Activated naive CD4-positive, alpha-beta T cell (primary cell): ENCODE measurements at regions not wholly inside any gene's neighbourhood (a gene's known extent, or its start where the extent isn't known, plus 50 kb on each side); places are given as distances from the start of the nearest gene placed in this dataset.

Experiments
- DNase-seq, 4 experiments: peaks; one replicate each; lab custom pipeline; 2025; lab: John Stamatoyannopoulos, UW

DNA sequence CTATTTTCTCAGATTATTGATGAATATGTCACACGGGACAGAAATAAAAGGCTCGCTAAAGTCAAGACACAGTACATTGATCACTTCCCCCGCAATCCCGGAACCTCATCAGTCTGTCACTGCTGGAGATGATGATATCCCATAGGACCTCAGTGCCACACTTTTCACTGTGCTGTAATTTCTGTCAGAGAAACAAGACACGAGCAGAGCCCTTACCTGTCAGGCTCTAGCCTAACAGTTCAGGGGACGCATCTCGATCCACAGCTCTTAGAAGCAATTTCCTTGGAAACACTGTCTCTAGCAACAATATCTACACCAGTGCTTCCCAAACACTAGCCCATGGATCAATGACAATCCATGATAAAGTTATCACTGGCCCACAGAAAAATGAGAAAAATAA is 140.0 kb downstream of the GRIN2B start:
- DNase-seq: no peak

DNA sequence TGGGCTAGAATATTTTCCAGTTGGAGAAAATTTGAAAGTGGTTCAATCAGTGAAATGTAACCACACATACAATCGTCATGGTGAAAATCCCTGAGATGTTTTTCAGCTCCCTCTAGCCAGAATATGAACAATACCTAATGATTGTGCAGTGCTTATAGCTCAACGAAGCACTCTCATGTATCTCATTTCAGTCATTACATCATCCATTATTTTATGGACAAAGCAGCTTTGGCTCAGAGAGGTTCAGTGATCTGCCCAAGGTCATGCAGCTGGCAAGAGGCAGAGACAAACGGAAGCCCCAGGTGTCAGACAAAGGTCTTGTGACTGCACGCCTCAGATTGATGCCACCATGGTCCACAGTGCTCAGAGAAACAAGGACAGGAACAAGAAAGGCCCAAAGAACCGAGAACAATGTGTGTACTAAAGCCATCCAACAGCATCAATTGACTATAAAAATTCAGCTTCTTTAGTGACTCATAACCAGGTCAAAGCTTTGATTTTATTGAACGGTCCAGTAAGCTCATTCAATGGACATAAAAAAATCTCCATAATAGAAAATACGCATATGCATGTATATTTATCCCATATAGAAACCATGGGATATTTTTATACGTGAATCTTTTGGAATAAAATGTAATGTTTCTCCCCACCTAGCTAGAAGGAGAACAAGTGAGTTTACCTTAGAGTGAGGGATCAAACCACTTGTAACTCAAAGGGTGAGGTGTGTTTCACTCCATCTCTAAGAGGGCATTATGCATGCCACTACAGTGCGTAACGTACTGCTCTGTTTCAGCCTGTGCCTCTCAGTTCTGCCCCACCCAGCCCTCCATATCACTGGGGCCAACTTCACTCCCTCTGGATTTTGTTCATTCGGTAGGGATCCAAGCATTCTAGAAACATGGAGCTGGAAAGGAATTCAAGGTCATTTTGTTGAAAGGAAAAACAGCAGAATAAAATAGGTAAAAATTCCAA is 141.8 kb downstream of the GRIN2B start:
- DNase-seq: no peak

DNA sequence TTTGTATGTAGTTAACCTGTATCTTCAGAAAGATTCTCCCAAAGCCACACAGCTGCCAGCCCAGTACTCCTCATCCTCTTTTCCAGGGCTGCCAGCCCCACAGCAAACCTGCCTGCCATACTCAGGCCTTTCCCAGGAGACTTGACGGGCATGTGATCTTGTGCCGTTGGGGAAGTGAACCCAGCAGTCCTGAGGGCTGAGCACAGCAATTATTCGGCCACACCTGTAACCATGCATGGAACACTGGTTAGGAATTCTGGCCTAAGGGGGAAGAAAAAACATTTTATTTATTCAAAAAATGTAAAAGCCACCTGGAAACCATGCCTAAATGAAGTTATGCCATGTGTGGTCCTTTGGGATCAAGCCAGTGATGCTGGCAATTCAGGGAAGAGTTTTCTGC is 145.3 kb downstream of the GRIN2B start:
- DNase-seq: no peak

DNA sequence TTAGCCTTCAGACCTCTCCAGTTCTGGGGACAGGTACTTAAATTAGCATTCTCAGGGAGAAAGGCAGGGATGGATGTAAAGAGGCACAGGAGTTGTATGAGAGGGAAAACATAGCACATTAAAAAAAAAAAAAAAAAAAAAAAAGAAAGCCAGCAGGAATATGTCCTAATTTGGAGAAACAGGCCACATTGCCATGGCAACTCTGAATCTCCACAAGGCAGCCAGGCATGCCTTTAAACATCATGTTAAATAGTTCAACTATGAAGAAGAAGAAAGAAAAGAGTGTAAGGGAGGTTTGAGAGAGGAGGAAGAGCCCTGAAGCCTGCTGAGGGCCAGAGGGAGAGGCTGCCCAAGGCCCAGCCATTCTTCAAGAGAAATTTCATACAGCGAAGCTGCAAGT is 145.8 kb downstream of the GRIN2B start:
- no peak for DNase-seq

DNA sequence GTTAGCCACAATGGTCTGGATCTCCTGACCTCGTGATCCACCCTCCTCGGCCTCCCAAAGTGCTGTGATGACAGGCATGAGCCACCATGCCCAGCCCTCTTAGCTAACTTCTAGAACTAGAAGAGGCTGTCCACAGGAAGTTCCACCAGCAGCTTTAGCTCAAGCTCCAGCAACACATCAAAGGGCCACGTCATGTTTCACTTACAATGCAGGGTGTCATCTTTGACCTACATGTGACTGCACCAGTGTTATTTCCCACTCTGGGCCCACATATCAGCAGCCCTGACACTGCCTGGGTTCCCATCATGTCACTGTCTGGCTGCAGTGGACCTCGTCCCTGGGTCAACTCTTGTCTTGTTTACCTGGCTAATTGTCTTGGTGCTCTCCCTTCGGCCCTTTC is 147.2 kb downstream of the GRIN2B start:
- no peak for DNase-seq

DNA sequence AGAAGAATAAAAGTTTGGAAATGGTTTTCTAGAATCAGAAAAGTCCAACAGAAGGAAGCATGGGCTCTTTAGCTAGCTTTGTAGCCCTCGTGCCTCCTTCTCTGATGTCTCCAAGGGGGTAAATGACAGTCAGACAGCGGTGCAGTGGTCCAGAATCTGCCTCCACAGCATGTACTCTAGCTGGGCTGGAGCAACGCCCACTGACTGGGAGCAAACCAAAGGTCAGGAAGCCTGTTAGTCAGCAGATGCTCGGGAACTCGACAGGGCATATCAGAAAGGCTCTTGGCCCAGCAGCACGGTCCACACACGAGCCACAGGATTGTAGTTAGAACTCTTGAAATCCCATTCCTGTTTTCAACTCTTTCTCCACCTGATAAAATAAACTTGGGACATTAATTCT is 164.3 kb downstream of the GRIN2B start:
- DNase-seq: no peak

DNA sequence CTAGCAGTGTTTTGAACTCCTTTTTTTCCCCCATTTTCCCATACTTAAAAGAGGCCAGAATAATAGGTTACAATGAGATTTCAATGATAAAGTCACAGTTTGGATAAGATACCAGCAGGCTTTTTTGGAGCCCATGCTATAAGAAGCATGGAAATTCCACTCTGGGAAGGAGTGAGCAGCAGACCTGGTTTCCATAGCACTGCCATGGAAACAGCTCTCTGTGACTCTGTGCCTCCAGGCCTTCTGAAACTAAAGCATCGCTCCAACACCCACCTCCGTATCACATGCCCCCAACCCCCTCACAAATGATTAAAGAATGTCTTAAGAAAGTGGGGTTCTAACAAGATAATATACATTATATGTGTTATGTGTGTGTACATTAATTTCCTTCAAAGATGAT is 165.0 kb downstream of the GRIN2B start:
- DNase-seq: no peak

DNA sequence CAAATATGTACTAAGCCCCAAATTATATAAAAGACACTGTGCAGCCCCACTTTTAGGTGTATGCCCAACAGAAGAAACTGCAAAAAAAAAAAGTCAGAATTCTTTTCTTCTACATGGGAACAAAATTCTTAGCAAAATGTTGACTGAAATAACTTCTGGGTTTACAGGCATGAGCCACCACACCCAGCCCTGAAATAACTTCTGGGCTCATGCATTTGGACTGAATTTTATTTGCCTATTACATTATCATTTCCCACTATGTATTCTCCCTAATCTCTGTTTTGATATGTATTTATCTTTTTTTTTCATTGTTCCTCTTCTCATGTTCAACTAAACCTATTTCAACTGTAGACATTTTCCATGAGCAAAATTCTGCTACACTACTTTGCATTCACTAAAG is 169.2 kb downstream of the GRIN2B start:
- DNase-seq: no peak

DNA sequence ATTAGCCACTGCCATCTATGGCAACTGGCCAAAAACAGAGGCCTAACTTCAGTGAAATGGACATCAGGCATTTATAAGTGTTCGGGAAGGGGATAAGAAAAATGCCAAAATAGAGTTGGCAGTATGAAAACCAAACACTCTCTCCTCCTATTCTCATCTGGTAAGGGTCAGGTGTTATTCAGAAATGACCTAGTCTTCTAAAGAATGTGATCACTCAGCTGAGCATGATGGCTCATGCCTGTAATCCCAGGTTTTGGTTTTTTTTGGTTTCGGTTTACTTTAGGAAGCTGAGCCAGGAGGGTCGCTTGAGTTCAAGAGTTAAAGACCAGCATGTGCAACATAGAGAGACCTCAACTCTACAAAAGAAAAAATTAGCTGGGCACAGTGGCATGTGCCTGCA is 170.3 kb downstream of the GRIN2B start:
- DNase-seq: no peak

DNA sequence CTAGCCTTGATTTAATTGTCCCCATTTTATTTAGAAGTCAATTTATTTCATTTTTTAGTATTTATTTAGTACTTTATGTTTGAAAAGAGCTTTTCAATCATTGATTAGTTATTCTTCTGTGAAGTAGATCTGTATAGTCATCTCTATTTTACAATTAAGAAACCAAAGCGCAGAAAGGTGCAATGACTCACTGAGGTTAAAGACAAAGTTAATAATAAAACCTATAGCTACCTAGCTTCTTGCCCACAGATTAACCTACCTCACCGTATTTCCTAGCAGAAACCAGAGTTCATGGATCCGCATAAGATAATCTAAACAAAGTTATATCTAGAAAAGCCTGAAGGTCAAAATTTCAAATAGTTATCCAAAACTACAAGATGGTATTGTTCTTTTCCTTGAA is 176.4 kb downstream of the GRIN2B start:
- no peak for DNase-seq

DNA sequence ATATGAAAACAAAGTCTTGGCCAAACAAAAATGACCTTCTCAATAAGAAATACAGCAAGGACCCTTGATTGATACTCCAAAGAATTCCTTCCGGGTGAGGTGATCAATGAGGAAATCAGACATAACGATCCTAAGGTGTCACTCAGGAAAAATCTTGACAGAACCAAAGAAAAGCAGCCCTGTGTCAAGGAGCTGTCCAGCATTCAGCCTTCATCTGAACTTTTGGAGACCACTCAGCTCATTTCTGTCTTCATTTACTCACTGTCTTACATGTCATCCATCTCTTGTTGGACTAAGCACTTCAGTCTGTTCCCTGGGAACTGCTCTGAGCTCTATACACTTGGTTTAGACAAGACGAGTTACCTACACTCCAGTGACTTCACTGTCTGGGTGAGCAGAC is 179.9 kb downstream of the GRIN2B start:
- no peak for DNase-seq

DNA sequence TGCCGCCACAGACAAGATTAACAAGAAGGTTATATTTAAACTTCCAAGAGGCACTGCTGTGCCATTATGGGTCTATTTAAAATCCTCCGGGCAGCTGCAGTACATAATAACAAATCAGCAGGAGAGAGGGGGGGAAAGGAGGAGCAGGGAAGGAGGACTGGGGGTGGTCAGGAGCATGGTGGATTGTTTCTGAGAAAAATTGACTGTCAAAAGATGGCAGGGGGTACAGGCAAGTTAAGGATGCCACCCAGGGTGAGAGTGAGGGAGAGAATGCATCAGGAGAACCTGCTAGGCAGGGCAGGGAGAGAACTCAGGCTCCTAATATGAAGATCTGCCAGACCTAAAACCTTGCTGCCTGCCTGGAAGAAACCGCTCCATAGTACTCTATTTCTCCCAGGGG is 181.8 kb downstream of the GRIN2B start:
- DNase-seq: no peak

DNA sequence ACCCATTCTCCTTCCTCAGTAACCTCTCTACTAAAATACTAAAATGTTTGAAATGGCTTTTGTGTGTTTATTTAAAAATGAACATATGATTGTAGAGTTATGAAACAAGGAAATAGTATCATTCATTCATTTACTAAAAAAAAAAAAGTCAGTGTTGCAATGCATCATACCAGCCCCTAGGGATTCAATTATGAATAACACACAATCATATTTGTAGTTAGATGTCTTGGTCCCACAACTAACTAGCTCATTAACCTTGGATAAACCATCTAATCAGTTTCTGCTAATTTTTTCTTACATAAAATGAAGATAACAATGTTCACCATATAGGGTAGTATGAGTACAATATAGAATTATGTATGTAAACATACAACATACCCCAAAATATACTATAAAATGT is 183.2 kb downstream of the GRIN2B start:
- no peak for DNase-seq

DNA sequence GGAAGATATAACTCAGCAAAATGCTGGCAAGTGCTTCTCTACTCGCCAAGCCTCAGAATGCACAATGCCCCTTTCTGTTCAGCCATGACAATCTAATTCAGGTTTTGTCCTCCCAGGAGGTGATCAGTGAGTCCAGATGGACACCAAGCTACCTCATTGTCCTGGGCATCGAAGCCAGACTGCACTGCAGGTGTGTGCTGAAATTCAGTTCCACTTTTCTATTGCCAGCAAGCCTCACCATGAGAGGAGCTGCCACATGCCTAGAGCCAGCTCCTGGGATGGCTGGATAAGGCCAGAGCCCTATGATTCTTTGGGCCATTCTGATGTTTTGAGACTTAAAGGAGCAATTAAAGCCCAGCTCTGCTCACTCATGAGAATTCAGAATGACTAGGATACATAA is 186.7 kb downstream of the GRIN2B start:
- no peak for DNase-seq

DNA sequence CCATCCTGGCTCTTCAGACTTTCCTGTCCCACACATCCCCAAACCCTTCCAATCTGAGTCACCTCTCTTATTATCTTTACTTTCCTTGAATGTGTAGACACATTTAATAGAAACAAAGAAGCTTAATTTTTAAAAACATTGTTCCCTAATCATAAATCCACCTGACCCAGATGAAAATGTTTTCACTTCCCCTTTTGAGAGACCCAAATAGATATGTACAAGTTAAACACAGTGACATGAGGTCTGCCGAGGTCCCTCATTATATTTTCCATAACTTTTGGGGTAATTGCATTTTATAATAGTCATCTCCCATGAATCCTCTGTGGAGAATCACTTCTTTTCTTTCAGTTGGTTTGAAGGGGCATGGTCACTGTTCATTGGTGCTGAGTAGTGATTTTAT is 191.1 kb downstream of the GRIN2B start:
- DNase-seq: no peak

DNA sequence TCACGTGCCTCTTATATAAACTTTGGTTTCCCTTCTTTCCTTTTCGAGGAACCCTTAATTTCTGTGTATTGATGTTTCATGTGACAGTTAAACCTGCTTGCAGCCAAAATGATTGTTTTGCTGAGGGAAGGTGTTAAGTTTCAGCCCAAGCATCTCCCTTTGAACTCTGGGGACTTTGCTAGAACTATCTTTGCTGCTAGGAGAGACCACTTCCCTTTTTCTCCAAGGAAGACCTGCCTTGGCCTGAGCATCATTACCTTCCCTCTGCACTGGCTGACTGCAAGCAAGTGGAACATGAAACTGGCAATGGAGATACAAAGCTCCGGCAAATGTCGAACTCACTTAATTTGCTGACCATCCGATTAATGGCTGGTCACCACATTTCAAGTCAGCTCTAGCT is 192.8 kb downstream of the GRIN2B start:
- no peak for DNase-seq

DNA sequence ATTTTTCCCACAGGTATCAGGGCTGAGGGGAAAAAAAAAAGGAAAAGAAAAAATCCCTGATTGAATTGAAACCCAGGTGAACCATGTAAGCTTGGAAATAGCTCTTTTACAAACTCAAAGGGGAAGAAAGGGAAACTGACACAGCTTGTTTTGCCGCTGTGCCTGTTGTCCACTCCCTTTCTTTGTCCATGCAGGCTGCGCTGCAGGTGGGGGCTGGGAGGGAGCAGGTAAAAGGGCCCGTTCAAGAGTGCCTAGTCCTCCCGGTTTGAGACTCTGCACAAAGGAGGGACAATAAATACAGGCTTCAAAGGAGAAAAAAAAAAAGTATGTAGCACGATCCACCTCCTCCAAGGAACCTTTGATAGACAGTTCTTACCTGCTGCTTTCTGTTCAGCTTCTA is 194.8 kb downstream of the GRIN2B start:
- DNase-seq: no peak

DNA sequence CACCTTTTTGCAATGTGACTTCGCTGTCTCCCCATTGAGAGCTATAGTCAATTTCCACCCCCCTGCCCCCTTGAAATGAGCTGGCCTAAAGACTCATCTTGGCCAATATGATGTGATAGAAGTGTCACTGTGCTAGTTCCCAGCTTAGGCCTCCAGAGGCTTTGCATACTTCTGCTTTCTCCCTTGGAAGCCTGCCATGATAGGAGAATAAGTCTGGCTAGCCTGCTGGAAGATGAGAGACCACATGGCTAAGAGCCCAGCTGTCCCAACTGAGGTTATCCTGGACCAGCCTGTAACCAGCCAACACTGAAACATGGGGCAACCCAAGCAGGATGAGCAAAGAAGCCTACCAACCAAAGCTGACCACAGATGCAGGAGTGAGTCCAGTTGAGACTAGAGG is 196.9 kb downstream of the GRIN2B start:
- DNase-seq: no peak

DNA sequence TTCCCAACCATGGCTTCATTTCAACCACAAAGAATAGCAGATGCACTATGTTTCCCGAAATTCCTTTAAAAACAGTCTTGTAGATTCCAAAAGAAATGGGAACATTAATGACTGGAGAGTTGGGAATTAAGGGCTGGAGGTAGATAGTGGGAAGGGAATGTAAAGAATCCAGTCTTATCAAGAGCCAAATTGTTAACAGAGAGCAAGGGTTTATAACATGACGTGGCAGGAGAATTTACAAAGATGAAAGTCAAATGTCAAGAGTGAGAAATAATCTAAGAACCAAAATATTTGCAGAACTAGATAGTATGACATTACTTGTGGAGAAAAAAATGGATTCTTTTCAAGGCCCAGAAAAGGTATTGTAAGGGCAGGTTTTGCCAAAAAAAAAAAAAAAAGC is 200.9 kb downstream of the GRIN2B start:
- DNase-seq: no peak

DNA sequence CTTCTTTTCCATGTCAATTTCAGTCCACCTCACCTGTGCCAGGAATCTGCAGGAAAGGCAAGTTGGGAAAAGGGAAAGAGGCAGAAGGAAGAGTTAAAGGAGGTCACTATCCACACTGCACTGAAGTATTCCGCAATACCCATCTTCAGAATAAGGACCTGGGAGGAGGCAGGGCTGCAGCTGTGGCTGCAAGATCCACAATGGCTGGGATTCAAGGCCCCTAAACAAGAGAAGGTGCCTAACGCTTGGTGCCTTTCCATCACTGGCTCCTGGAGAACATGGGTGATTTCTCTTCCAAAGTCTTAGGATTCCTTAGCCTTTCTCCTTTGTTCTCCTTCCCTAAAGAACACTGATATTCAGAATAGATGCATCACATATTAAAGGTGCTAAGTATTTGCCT is 204.0 kb downstream of the GRIN2B start:
- no peak for DNase-seq

DNA sequence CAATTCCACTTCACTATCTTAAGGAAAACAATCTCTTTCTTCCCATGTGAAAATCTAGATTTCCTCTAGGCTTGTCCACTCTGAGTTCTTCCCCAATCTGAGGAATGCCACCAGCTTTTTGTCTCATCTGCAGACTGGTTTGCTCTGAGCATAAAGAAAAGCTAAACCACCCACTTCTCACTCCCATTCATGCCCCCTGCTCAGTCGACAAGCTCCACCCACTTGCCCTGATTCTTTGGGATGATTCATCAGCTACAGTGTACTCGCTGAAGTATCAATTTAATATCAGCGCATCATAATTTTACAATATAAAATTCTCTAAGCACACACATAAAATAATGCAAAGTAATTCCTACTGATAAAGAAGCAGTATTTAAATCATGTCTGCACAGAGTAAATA is 209.1 kb downstream of the GRIN2B start:
- DNase-seq: no peak

DNA sequence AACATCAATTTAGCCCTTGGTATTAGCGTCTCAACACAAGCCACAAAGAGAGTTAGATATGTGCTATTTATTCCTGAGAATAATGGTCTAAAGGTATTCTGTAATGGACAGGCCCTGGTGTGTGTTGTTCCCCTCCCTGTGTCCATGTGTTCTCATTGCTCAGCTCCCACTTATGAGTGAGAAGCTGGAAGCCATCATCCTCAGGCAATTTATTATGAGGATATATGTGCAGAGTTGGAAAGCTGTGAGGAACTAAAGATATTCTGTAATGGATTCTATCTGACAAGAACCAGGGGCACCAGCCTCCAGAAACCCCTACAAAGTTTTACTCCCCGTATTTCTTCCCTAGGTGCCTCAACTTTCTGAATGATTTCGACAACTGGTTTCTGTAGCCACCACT is 210.8 kb downstream of the GRIN2B start:
- no peak for DNase-seq

DNA sequence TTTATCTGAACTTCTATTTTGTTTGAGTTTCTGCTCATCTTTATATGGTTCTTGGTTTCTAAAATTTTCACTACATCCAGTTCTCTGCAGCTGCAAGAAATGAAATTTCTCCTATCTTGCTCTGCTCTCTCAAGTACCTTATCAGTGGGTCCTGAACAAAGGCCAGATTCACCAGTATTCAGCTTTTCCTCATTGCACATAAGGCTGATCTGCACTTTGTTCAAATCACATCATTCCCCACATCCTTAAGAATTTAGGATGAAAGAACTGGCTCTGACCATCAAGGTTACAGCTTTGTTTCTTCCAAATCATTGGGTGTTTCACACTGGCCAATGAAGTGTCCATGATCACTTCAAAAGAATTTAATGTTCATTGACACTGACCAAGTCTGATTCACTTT is 211.4 kb downstream of the GRIN2B start:
- no peak for DNase-seq

DNA sequence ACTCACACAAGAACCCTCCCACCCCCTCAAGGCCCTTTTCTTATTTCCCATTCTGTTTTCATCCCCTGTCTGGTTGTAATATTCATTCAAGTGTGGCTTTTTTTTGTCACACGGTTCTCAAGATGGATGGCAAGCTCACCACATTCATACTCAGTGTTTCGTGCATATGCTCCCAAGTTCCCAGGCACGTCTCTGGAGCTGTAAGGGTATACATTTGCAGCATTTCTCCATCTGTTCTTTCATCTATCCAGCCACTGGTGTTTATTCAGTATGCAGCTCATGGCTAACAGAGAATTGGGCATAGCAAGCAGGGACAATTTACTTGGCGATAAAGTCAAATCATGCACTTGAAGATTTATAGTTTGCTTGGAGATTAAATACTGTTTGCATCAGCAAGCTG is 212.1 kb downstream of the GRIN2B start:
- no peak for DNase-seq
